ENCODE measurements at regions not wholly inside any gene's neighbourhood (a gene's known extent, or its start where the extent isn't known, plus 50 kb on each side); places are given as distances from the start of the nearest gene placed in this dataset.

- no peak for DNase-seq (ENCODE audit: low read depth, low spot score)
Observed at GRCh38 chr9:13990994-13991393, 322.9 kb downstream of the NFIB start.

GRCh38 chr9:13990331-13990730 is 323.6 kb downstream of the NFIB start:
- DNase-seq (ENCODE audit: low read depth, low spot score) = no peak

- DNase-seq (ENCODE audit: low read depth, low spot score) = no peak
Observed at GRCh38 chr9:13988944-13989343, 325.0 kb downstream of the NFIB start.

DNA sequence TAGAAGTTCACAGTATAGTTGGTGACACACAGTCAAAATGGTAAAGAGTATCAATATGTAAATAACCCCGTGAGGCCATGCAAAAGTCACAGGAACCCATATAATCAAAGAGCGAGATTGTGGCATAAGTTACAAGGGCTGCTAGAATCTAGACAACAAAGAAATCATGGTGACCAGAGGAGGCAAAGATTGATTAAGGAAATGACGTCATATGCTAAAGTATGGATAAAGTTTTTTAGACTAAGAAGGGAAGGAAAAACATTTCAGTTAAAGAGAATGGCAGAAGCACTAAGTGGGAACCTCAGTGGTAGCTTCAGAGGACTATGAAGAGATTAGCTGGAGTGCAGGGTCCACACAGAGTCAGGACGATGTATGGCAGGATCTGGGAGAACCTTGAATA is 330.3 kb downstream of the NFIB start:
- no peak for DNase-seq (ENCODE audit: low read depth, low spot score)

GRCh38 chr9:13979941-13980318 is 334.0 kb downstream of the NFIB start:
- DNase-seq (ENCODE audit: low read depth, low spot score) = no peak

DNA sequence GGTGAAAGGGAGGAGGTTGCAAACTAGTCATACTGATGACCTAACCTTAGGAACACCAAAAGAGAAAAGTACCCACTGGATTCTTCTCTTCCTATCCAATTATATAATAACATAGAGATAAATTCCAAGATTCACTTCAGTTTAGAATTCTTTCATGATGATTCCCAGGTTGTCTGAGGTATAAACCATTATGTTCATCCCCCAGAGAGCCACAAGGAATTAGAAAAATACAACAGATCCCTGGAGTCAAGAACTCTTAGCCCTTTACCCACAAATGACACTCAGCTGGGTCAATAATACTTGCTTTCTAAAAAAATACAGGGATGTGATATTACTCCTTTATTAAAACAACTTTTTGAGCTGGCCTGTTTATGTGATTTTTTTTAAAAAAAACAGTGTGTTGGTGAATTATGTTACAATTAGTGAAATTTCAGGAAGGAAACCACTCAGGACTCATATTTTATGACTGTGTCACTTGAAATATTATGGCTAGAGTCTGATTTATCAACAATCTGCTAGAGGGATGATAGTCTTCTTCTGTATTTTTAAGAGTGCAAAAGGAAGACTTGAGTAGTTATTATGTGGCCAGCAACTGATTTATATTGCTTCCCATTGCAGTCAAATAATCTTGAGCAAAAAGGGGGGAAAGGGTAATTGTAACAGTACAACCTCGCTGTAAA is 338.2 kb downstream of the NFIB start:
- no peak for DNase-seq (ENCODE audit: low read depth, low spot score)

DNA sequence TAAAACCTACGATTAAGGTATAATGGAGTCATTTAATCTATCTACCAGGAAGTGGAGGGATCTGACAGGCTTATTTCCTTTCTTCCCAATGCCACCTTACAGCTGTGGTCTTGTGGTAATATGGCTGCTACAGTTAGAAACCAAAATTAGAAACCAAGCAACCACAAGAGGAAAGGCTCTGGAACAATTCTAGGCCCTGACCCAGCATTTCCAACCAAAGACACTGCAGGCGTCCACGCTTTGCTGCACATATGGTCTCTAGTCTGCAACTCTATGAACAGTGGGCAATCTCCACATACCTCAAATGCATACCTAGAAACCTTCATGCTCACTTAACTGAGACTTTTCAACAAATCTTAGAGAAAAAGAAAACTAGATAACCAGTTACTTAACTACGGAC is 339.1 kb downstream of the NFIB start:
- DNase-seq (ENCODE audit: low read depth, low spot score) = peak; percentile 36

- DNase-seq (ENCODE audit: low read depth, low spot score) = no peak
Observed at GRCh38 chr9:13971966-13972655, 341.8 kb downstream of the NFIB start.

- DNase-seq (ENCODE audit: low read depth, low spot score) = no peak
Observed at GRCh38 chr9:13971415-13971814, 342.5 kb downstream of the NFIB start.

GRCh38 chr9:13970426-13970825 is 343.5 kb downstream of the NFIB start:
- DNase-seq (ENCODE audit: low read depth, low spot score) = no peak

GRCh38 chr9:13970018-13970417 is 343.9 kb downstream of the NFIB start:
- DNase-seq (ENCODE audit: low read depth, low spot score) = peak; percentile 31

DNA sequence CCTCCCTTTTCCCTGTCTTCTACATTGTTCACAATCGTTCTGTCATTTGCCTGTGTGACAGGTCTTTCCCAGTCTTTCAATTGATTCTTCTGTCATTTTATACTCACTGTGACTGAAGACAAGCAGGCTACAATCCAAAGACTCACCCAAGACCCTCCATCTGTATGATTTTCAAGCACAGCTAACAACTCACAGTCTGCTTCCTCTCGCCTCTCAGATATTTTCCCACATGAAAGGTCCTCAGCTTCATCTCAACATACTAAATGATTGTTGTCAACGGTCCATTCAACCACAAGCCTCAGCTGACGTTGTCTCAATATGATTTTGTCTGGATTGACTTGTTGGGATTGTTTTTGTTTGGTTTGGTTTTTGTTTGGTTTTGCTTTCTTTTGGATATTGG is 346.5 kb downstream of the NFIB start:
- no peak for DNase-seq (ENCODE audit: low read depth, low spot score)

GRCh38 chr9:13967011-13967410 is 346.9 kb downstream of the NFIB start:
- peak; percentile 64 for DNase-seq (ENCODE audit: low read depth, low spot score)

DNA sequence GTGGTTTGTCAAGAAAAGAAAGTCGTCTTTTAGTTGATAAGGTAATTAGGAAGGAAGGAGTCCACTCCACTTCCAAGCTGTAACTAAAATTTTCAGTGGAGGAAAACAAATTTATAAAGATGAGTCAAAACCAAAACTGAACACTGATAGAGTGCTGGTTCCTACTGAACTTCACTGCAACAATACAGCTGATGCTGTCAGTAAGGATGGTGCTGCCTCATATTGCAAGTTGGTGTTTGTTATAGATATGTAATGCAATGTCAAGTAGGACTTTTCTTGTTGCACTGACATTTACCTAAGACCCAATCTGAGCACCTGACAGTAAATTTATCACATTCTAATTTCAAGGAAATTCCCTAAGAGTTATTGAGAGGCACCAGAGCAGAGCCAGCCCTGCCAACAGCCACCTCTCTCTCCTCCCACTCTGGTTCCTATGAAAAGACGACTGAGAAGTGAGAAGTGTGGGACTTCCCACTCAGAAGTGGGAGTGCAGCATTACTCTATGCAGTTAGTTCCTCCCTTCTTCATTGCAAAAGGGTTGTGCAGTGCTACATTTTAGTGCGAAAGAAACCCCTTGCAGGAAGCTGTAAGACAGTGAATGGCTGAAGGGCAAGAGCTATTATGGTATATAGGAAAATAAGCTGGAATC is 350.8 kb downstream of the NFIB start:
- no peak for DNase-seq (ENCODE audit: low read depth, low spot score)

GRCh38 chr9:13962006-13962405 is 351.9 kb downstream of the NFIB start:
- no peak for DNase-seq (ENCODE audit: low read depth, low spot score)

- DNase-seq (ENCODE audit: low read depth, low spot score) = no peak
Observed at GRCh38 chr9:13960011-13960765, 353.8 kb downstream of the NFIB start.

GRCh38 chr9:13958672-13959071 is 355.3 kb downstream of the NFIB start:
- no peak for DNase-seq (ENCODE audit: low read depth, low spot score)

DNA sequence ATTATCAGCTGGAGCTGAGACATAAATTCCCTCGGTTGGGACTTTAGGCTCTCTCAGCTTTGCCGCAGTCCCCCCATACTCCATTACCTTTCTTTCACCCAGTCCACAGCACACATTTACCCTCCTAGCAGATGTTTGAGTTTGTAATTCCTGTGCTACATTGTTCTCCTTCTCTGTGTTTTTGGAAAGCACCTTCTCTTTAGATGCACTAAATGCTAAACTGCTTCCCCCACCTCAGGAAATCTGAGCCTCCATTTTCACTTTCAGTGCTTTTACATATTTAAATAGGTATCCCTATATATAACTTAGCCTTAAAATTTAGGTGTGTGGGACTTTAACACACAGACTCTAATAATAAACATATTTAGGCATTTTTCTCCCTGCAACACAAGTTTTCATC is 356.9 kb downstream of the NFIB start:
- DNase-seq (ENCODE audit: low read depth, low spot score) = no peak

DNA sequence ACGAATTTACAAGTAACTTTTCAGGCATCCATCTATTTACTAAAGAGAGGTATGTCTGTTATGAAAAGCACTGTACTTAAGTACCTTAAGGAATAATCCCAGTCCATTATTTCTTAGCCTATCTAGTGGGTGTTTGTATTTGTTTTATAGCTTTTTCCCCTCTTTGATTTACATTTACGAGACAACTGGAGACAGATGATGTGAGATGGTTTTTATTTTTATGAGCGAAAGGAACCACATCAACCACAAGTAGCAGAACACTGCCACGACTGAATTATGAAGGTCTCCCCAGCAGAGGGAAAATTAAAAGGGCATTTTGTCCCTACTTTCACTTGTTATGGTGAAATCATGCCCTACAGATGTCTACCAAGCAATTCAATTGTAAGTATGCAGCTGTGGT is 357.8 kb downstream of the NFIB start:
- no peak for DNase-seq (ENCODE audit: low read depth, low spot score)

DNA sequence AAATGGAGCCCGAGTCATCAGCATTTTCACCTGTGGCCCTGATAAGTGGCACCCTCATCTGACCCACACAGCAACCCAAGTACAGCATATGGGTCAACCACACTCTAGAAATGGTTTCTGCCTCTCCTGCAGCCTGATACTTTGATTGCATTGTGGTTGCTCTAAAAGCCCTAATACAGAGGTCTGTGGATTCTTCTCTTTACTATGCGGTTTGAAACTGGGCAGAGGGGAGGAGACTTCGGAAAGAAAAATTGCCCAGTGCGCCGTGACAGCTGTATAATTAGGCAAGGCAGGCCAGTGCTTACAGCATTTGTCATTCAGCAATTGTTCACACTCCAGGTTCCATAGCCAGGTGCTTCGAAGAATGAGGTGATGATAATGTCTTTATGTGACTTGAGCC is 361.0 kb downstream of the NFIB start:
- peak; percentile 48 for DNase-seq (ENCODE audit: low read depth, low spot score)

GRCh38 chr9:13948037-13948436 is 365.9 kb downstream of the NFIB start:
- no peak for DNase-seq (ENCODE audit: low read depth, low spot score)

GRCh38 chr9:13943176-13943575 is 370.8 kb downstream of the NFIB start:
- DNase-seq (ENCODE audit: low read depth, low spot score) = no peak
